ENCODE measurements at regions not wholly inside any gene's neighbourhood (a gene's known extent, or its start where the extent isn't known, plus 50 kb on each side); places are given as distances from the start of the nearest gene placed in this dataset.
A peak's percentile ranks its signal among the peaks of the same experiment; 100 is the strongest.

- Mint-ChIP-seq H3K36me3 (no peaks in the 10 kb centered on the region), H3K9me3 (peaks cover 6% of the 10 kb centered on the region), H3K27me3 (ENCODE audit: insufficient read depth, low read depth) (peaks cover 11% of the 10 kb centered on the region), H3K27ac (no peak overlapping the region), H3K4me1 (no peaks in the 10 kb centered on the region), H3K4me3 (no peak overlapping the region)
- DNase-seq (ENCODE audit: low spot score): no peak
- no peaks in the 10 kb centered on the region for H3K9me3 ChIP-seq (ENCODE audit: low read depth)
- H3K4me2 ChIP-seq: no peak overlapping the region
- no peaks in the 10 kb centered on the region for H3K79me2 ChIP-seq (ENCODE audit: low read depth)
- TF ChIP-seq, protein P1, sequence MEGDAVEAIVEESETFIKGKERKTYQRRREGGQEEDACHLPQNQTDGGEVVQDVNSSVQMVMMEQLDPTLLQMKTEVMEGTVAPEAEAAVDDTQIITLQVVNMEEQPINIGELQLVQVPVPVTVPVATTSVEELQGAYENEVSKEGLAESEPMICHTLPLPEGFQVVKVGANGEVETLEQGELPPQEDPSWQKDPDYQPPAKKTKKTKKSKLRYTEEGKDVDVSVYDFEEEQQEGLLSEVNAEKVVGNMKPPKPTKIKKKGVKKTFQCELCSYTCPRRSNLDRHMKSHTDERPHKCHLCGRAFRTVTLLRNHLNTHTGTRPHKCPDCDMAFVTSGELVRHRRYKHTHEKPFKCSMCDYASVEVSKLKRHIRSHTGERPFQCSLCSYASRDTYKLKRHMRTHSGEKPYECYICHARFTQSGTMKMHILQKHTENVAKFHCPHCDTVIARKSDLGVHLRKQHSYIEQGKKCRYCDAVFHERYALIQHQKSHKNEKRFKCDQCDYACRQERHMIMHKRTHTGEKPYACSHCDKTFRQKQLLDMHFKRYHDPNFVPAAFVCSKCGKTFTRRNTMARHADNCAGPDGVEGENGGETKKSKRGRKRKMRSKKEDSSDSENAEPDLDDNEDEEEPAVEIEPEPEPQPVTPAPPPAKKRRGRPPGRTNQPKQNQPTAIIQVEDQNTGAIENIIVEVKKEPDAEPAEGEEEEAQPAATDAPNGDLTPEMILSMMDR (IDR thresholded peaks at IDR 0.05): no peak
- TF ChIP-seq EZH2 (IDR thresholded peaks at IDR 0.05) (no peak), EZH2phosphoT487 (IDR thresholded peaks at IDR 0.05) (no peak)
- no peaks in the 10 kb centered on the region for H3F3A ChIP-seq (ENCODE audit: low read depth)
- H3K4me1 ChIP-seq: no peaks in the 10 kb centered on the region
- H3K9ac ChIP-seq: no peak overlapping the region
- H4K20me1 ChIP-seq (ENCODE audit: low read depth): no peaks in the 10 kb centered on the region
- no peaks in the 10 kb centered on the region for H3K36me3 ChIP-seq
- no peak overlapping the region for H3K4me3 ChIP-seq
- H2AFZ ChIP-seq (replicated peaks): no peak overlapping the region
- no peaks in the 10 kb centered on the region for H3K27me3 ChIP-seq
- H3K27ac ChIP-seq: no peak overlapping the region
Measured at GRCh38 chr1:147091801-147092200, 80.5 kb downstream of the PRKAB2 start.

DNA sequence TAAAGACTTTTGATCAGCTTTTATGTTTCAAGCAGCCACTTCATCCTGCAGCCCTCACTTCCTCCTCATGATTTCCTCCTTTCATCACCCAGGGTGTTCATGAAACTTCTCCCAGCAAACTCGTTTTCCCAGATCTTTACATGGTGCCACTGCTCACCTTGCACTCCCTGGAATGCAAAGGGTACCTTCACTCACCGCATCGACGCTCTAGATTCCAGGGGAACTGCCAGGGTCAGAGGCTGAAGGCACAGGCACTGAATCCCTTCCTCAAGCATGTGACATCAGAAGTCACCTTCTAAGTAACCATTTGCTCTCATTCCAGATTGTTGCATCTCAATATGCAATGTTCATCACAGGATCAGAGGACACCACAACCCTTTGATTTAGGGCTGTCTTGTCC lies 82.8 kb downstream of the PRKAB2 start:
- Histone ChIP-seq H3K27ac (no peak overlapping the region), H3K9me3 (ENCODE audit: low read depth) (no peaks in the 10 kb centered on the region), H3K79me2 (ENCODE audit: low read depth) (no peaks in the 10 kb centered on the region), H3K27me3 (peaks cover 17% of the 10 kb centered on the region), H2AFZ (replicated peaks) (peak overlapping the region; percentile 28), H3K36me3 (no peaks in the 10 kb centered on the region), H3F3A (ENCODE audit: low read depth) (peaks cover 13% of the 10 kb centered on the region), H3K4me1 (no peaks in the 10 kb centered on the region), H3K9ac (no peak overlapping the region), H4K20me1 (ENCODE audit: low read depth) (no peaks in the 10 kb centered on the region), H3K4me3 (no peak overlapping the region), H3K4me2 (no peak overlapping the region)
- H3K4me1 Mint-ChIP-seq: no peaks in the 10 kb centered on the region
- no peak for DNase-seq (ENCODE audit: low spot score)
- no peak overlapping the region for H3K4me3 Mint-ChIP-seq
- H3K36me3 Mint-ChIP-seq: no peaks in the 10 kb centered on the region
- H3K27ac Mint-ChIP-seq: no peak overlapping the region
- no peak for TF ChIP-seq EZH2 (IDR thresholded peaks at IDR 0.05)
- TF ChIP-seq EZH2phosphoT487 (IDR thresholded peaks at IDR 0.05): no peak
- TF ChIP-seq, protein P1 (IDR thresholded peaks at IDR 0.05): no peak
- peaks cover 24% of the 10 kb centered on the region for H3K27me3 Mint-ChIP-seq (ENCODE audit: insufficient read depth, low read depth)
- H3K9me3 Mint-ChIP-seq: peaks cover 6% of the 10 kb centered on the region

DNA sequence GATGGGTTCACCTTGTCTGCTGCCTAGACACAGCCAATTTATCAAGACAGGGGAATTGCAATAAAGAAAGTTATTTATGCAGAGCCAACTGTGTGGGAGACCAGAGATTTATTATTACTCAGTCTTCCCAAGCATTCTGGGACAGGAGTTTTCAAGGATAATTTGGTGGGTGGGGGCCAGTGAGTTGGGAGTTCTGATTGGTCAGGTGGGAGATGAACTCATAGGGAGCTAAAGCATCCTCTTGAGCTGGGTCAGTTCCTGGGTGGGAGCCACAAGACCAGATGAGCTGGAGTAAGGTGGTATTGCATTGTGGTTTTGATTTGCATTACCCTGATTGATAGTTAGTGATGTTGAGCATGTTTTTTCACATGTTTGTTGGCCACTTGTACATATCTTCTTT lies 86.1 kb downstream of the PRKAB2 start:
- no peak overlapping the region for H3K4me2 ChIP-seq
- Mint-ChIP-seq H3K4me1 (peaks cover 6% of the 10 kb centered on the region), H3K27ac (no peak overlapping the region), H3K27me3 (ENCODE audit: insufficient read depth, low read depth) (peaks cover 51% of the 10 kb centered on the region), H3K9me3 (peaks cover 10% of the 10 kb centered on the region), H3K4me3 (no peak overlapping the region), H3K36me3 (no peaks in the 10 kb centered on the region)
- H3K4me1 ChIP-seq: no peaks in the 10 kb centered on the region
- no peaks in the 10 kb centered on the region for H3K9me3 ChIP-seq (ENCODE audit: low read depth)
- no peak overlapping the region for H3K9ac ChIP-seq
- H3K79me2 ChIP-seq (ENCODE audit: low read depth): no peaks in the 10 kb centered on the region
- H3F3A ChIP-seq (ENCODE audit: low read depth): peaks cover 28% of the 10 kb centered on the region
- H3K36me3 ChIP-seq: no peaks in the 10 kb centered on the region
- H4K20me1 ChIP-seq (ENCODE audit: low read depth): no peaks in the 10 kb centered on the region
- H3K27me3 ChIP-seq: peaks cover 48% of the 10 kb centered on the region
- H3K27ac ChIP-seq: no peak overlapping the region
- TF ChIP-seq, protein P1 (IDR thresholded peaks at IDR 0.05): no peak
- no peak for TF ChIP-seq EZH2phosphoT487 (IDR thresholded peaks at IDR 0.05)
- no peak for TF ChIP-seq EZH2 (IDR thresholded peaks at IDR 0.05)
- no peak for DNase-seq (ENCODE audit: low spot score)
- no peak overlapping the region for H3K4me3 ChIP-seq
- no peak overlapping the region for H2AFZ ChIP-seq (replicated peaks)
